Activated CD4-positive, alpha-beta memory T cell treated with anti-CD3 and anti-CD28 coated beads for 36 hours (primary cell): ENCODE measurements at regions not wholly inside any gene's neighbourhood (a gene's known extent, or its start where the extent isn't known, plus 50 kb on each side); places are given as distances from the start of the nearest gene placed in this dataset.
"Not testable (repeated sequence)": the region's sequence is repeated elsewhere in the genome, so short reads cannot be mapped to it uniquely, and the experiment has no call there.

Experiments
- CTCF ChIA-PET: fragments of 350-600 bp; sonication (Branson Sonifier 250); formaldehyde crosslinking; loops from one replicate; lab custom pipeline; 2021; ENCODE audit warnings: antibody characterized with exemption, inconsistent platforms; lab: Charles Lee
- POLR2A ChIA-PET: fragments of 350-600 bp; sonication (Branson Sonifier 250); formaldehyde crosslinking; loops from one replicate; lab custom pipeline; 2021; ENCODE audit warnings: antibody characterized with exemption; lab: Charles Lee
- DNase-seq: peaks from one replicate; pipeline ENCODE4 v3.0.0-alpha.2; 2020
- H3K27ac Mint-ChIP-seq: one replicate; pipeline ENCODE4 v1.8.0; 2021; ENCODE audit warnings: mixed read lengths
- H3K27me3 Mint-ChIP-seq: one replicate; pipeline ENCODE4 v1.8.0; 2021; ENCODE audit warnings: mixed read lengths
- H3K36me3 Mint-ChIP-seq: one replicate; pipeline ENCODE4 v1.8.0; 2021; ENCODE audit warnings: mixed read lengths
- H3K4me1 Mint-ChIP-seq: one replicate; pipeline ENCODE4 v1.8.0; 2021; ENCODE audit warnings: low read depth, mixed read lengths
- H3K4me3 Mint-ChIP-seq: one replicate; pipeline ENCODE4 v1.8.0; 2021; ENCODE audit warnings: mild to moderate bottlenecking, mixed read lengths
- H3K9me3 Mint-ChIP-seq: one replicate; pipeline ENCODE4 v1.8.0; 2021; ENCODE audit warnings: mixed read lengths
- intact Hi-C: fragments of 100-400 bp; cut with micrococcal nuclease; formaldehyde crosslinking; loops from one replicate; pipeline ENCODE4 v1.15.1; 2023

- POLR2A ChIA-PET = no interaction called here
- intact Hi-C loops = no loop called here
- CTCF ChIA-PET = no interaction called here
- Mint-ChIP-seq H3K36me3 (no peaks in the 10 kb centered on the region), H3K4me3 (no peak overlapping the region), H3K27me3 (peaks cover 1% of the 10 kb centered on the region), H3K4me1 (no peaks in the 10 kb centered on the region), H3K9me3 (no peaks in the 10 kb centered on the region), H3K27ac (no peak overlapping the region)
- no peak for DNase-seq
Measured at GRCh38 chr22:49010901-49011300, 816.8 kb downstream of the BRD1 start.

- H3K4me1 Mint-ChIP-seq = no peaks in the 10 kb centered on the region
- ChIA-PET POLR2A (no interaction called here), CTCF (no interaction called here)
- intact Hi-C loops = no loop called here
- H3K9me3 Mint-ChIP-seq = no peaks in the 10 kb centered on the region
- peaks cover 1% of the 10 kb centered on the region for H3K27me3 Mint-ChIP-seq
- DNase-seq = no peak
- H3K27ac Mint-ChIP-seq = no peak overlapping the region
- no peak overlapping the region for H3K4me3 Mint-ChIP-seq
- no peaks in the 10 kb centered on the region for H3K36me3 Mint-ChIP-seq
Measured at GRCh38 chr22:49010070-49010863, 817.4 kb downstream of the BRD1 start.

GRCh38 chr22:49009359-49010063, 818.2 kb downstream of the BRD1 start:
- ChIA-PET CTCF (no interaction called here), POLR2A (no interaction called here)
- Mint-ChIP-seq H3K4me3 (no peak overlapping the region), H3K4me1 (no peaks in the 10 kb centered on the region), H3K27ac (no peak overlapping the region), H3K36me3 (no peaks in the 10 kb centered on the region), H3K27me3 (peaks cover 1% of the 10 kb centered on the region), H3K9me3 (no peaks in the 10 kb centered on the region)
- no peak for DNase-seq
- intact Hi-C loops = no loop called here

GRCh38 chr22:49008682-49009235, 818.9 kb downstream of the BRD1 start:
- Mint-ChIP-seq H3K27me3 (peaks cover 1% of the 10 kb centered on the region), H3K36me3 (no peaks in the 10 kb centered on the region), H3K4me3 (no peak overlapping the region), H3K4me1 (no peaks in the 10 kb centered on the region), H3K27ac (no peak overlapping the region), H3K9me3 (peaks cover 3% of the 10 kb centered on the region)
- ChIA-PET CTCF (no interaction called here), POLR2A (no interaction called here)
- DNase-seq = no peak
- intact Hi-C loops = no loop called here

DNA sequence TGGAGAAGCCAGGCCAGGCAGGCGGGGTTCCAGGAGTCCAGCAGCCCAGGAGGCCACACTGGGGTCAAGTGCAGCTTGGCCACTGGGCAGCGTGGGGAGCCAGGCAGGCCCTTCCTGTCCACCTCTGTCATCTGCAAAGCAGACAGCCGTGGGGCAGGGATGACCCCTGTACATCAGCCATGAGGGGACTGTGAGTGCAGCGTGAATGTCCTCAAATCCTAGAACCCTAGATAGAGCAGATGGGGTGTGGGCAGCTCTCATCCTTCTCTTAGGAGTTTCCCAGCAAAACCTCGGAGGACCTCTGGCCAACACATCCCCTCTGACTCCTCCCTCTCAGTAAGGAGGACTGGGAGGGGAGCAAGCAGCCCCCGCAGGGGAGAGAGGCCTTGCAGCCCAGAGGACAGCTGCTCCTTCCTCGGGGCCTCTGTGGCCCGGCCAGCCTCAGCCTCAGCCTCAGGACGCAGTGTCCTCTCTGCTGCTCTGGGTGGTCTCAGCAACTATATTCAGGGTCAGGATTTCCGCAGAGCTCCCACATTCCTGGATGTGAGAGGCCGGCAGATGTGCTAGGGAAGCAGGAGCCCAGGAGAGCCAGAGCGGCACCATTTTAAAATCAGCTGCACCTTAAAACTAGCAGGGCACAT, 820.5 kb downstream of the BRD1 start:
- Mint-ChIP-seq H3K27me3 (peaks cover 3% of the 10 kb centered on the region), H3K27ac (no peak overlapping the region), H3K9me3 (peaks cover 6% of the 10 kb centered on the region), H3K4me1 (no peaks in the 10 kb centered on the region), H3K4me3 (no peak overlapping the region), H3K36me3 (no peaks in the 10 kb centered on the region)
- intact Hi-C loops = no loop called here
- ChIA-PET POLR2A (no interaction called here), CTCF (no interaction called here)
- no peak for DNase-seq

- Mint-ChIP-seq H3K9me3 (peaks cover 11% of the 10 kb centered on the region), H3K27me3 (peaks cover 3% of the 10 kb centered on the region), H3K4me1 (no peaks in the 10 kb centered on the region), H3K27ac (no peak overlapping the region), H3K4me3 (no peak overlapping the region), H3K36me3 (no peaks in the 10 kb centered on the region)
- no peak for DNase-seq
- intact Hi-C loops = no loop called here
- POLR2A ChIA-PET = no interaction called here
- CTCF ChIA-PET = no interaction called here
Measured at GRCh38 chr22:49006207-49007012, 821.3 kb downstream of the BRD1 start.

DNA sequence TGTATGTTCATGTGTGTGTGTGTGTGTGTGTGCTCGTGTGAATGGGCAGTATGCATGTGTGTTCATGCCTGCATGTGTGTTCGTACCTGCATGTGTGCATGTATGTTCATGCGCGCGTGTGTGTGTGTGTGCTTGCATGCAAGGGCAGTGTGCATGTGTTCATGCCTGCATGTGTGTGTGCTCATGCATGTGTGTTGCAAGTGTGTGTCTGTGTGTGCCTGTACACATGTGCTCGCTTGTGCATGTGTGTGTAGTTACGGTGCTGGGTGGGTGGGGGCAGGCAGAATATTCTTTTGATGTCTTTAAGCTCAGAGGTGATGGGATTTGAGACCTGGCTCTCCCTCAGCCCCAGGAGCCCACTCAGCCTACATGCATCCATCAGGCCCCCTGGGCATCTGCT, 822.1 kb downstream of the BRD1 start:
- H3K27ac Mint-ChIP-seq = no peak overlapping the region
- peaks cover 17% of the 10 kb centered on the region for H3K9me3 Mint-ChIP-seq
- DNase-seq = no peak
- no peak overlapping the region for H3K4me3 Mint-ChIP-seq
- H3K36me3 Mint-ChIP-seq = no peaks in the 10 kb centered on the region
- ChIA-PET CTCF (no interaction called here), POLR2A (no interaction called here)
- intact Hi-C loops = no loop called here
- H3K27me3 Mint-ChIP-seq = peaks cover 3% of the 10 kb centered on the region
- H3K4me1 Mint-ChIP-seq = no peaks in the 10 kb centered on the region

- H3K36me3 Mint-ChIP-seq = no peaks in the 10 kb centered on the region
- H3K9me3 Mint-ChIP-seq = peaks cover 18% of the 10 kb centered on the region
- ChIA-PET CTCF (no interaction called here), POLR2A (no interaction called here)
- DNase-seq = no peak
- no peaks in the 10 kb centered on the region for H3K4me1 Mint-ChIP-seq
- intact Hi-C loops = no loop called here
- H3K4me3 Mint-ChIP-seq = no peak overlapping the region
- peaks cover 1% of the 10 kb centered on the region for H3K27me3 Mint-ChIP-seq
- H3K27ac Mint-ChIP-seq = no peak overlapping the region
Measured at GRCh38 chr22:49004484-49005399, 822.9 kb downstream of the BRD1 start.

DNA sequence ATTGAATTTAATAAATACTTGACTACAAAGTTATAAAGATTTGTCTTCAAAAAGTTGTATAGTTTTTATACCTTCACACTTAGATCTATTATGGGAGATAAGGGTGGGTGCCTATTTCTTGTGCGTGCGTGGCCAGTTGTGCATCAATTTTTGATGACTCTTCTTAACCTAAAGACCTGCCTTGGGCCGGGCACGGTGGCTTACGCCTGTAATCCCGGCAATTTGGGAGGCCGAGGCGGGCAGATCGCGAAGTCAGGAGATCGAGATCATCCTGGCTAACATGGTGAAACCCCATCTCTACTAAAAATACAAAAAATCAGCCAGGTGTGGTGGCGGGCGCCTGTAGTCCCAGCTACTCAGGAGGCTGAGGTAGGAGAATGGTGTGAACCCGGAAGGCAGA, 830.1 kb downstream of the BRD1 start:
- H3K4me1 Mint-ChIP-seq, intact Hi-C loops, H3K4me3 Mint-ChIP-seq, H3K27me3 Mint-ChIP-seq, DNase-seq, H3K36me3 Mint-ChIP-seq, CTCF ChIA-PET, H3K27ac Mint-ChIP-seq, POLR2A ChIA-PET: not testable (repeated sequence)
- peaks cover 12% of the 10 kb centered on the region for H3K9me3 Mint-ChIP-seq

- ChIA-PET CTCF (no interaction called here), POLR2A (no interaction called here)
- Mint-ChIP-seq H3K36me3 (no peaks in the 10 kb centered on the region), H3K9me3 (peaks cover 2% of the 10 kb centered on the region), H3K4me3 (no peak overlapping the region), H3K27ac (no peak overlapping the region), H3K4me1 (no peaks in the 10 kb centered on the region), H3K27me3 (peaks cover 10% of the 10 kb centered on the region)
- intact Hi-C loops = no loop called here
- DNase-seq = no peak
Measured at GRCh38 chr22:48993655-48994054, 834.0 kb downstream of the BRD1 start.

- ChIA-PET CTCF (no interaction called here), POLR2A (no interaction called here)
- Mint-ChIP-seq H3K4me3 (no peak overlapping the region), H3K27me3 (no peaks in the 10 kb centered on the region), H3K4me1 (no peaks in the 10 kb centered on the region), H3K9me3 (no peaks in the 10 kb centered on the region), H3K27ac (no peak overlapping the region), H3K36me3 (no peaks in the 10 kb centered on the region)
- no peak for DNase-seq
- intact Hi-C loops = no loop called here
Measured at GRCh38 chr22:48984639-48985038, 843.0 kb downstream of the BRD1 start.
